NT2/D1 (cell line): ENCODE measurements at regions not wholly inside any gene's neighbourhood (a gene's known extent, or its start where the extent isn't known, plus 50 kb on each side); places are given as distances from the start of the nearest gene placed in this dataset.

ENCODE experiments used
- YY1 ChIP-seq: IDR thresholded peaks from 2 replicates; pipeline ENCODE4 v1.6.1; 2011; ENCODE audit not compliant: insufficient read length, insufficient read depth
- ZNF274 ChIP-seq: IDR thresholded peaks from 2 replicates; pipeline ENCODE4 v1.6.1; 2011; ENCODE audit warnings: mild to moderate bottlenecking, low read depth, low read length

GRCh38 chr14:29265852-29266251, 499.3 kb downstream of the FOXG1 start:
- TF ChIP-seq YY1 (no peak), ZNF274 (no peak)
